ENCODE measurements at regions not wholly inside any gene's neighbourhood (a gene's known extent, or its start where the extent isn't known, plus 50 kb on each side); places are given as distances from the start of the nearest gene placed in this dataset.

DNA sequence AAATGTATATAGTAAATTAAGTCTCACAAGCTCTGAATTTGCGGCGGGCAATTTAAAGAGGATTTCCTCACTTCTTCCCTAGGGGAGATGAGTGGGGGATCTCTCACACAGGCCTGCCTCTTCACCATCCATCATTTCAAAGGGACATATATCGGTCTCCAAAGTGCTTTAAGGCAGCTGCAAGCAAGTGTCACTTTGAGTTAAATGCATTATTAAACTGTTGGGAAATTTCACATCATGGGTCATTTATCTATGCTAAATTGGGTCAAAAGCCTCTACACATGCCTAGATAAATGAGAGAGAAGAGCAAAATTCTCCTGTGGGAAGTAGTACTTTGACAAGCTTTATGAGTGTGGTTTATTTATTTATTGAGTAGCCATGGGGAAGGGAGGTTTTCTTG is 1106.1 kb upstream of the GOT2 start:
- TF ChIP-seq EZH2phosphoT487 (IDR thresholded peaks at IDR 0.05; ENCODE audit: borderline replicate concordance, low read depth) (no peak), CHD2 (IDR thresholded peaks at IDR 0.05; ENCODE audit: low read length, partially characterized antibody) (no peak)

Measured in SK-N-SH (cell line).